Muscle layer of colon (tissue), 2 donors: ENCODE measurements at regions not wholly inside any gene's neighbourhood (a gene's known extent, or its start where the extent isn't known, plus 50 kb on each side); places are given as distances from the start of the nearest gene placed in this dataset.

Experiments used
- H3K27ac ChIP-seq: one replicate; pipeline ENCODE4 v1.7.0; 2013; ENCODE audit warnings: low read depth, mild to moderate bottlenecking, low read length, moderate library complexity
- H3K27me3 ChIP-seq, 2 donors: one replicate each; pipeline ENCODE4 v1.7.0; 2013; ENCODE audit warnings: low read length in 2 of 2, mild to moderate bottlenecking in 2 of 2; ENCODE audit not compliant: insufficient read depth in 2 of 2, control insufficient read depth in 1 of 2
- H3K36me3 ChIP-seq: one replicate; pipeline ENCODE4 v1.7.0; 2013; ENCODE audit warnings: mild to moderate bottlenecking, low read length; ENCODE audit not compliant: insufficient read depth
- H3K4me1 ChIP-seq: one replicate; pipeline ENCODE4 v1.7.0; 2013; ENCODE audit warnings: mild to moderate bottlenecking, low read length; ENCODE audit not compliant: insufficient read depth
- H3K4me3 ChIP-seq, 2 donors: one replicate each; pipeline ENCODE4 v1.7.0; 2013; ENCODE audit warnings: low read length in 2 of 2, low read depth in 1 of 2, mild to moderate bottlenecking in 1 of 2, moderate library complexity in 1 of 2
- H3K9ac ChIP-seq: one replicate; pipeline ENCODE4 v1.7.0; 2013; ENCODE audit warnings: low read length
- H3K9me3 ChIP-seq: one replicate; pipeline ENCODE4 v1.7.0; 2013; ENCODE audit warnings: mild to moderate bottlenecking, low read length
- donor health status: abdominal sarcoma.
- donor health status: Adenocarcinoma of cecum.

- H3K4me1 ChIP-seq = no peaks in the 10 kb centered on the region
- H3K4me3 ChIP-seq = no peak overlapping the region
- no peaks in the 10 kb centered on the region for H3K36me3 ChIP-seq
- no peak overlapping the region for H3K9ac ChIP-seq
- H3K9me3 ChIP-seq = no peaks in the 10 kb centered on the region
- no peak overlapping the region for H3K27ac ChIP-seq
- H3K27me3 ChIP-seq = no peaks in the 10 kb centered on the region
Observed at GRCh38 chr4:179817317-179817716, 2375.1 kb upstream of the AGA start.

GRCh38 chr4:179823342-179823741, 2381.1 kb upstream of the AGA start:
- H3K9me3 ChIP-seq = no peaks in the 10 kb centered on the region
- H3K4me3 ChIP-seq = no peak overlapping the region
- H3K4me1 ChIP-seq = no peaks in the 10 kb centered on the region
- no peak overlapping the region for H3K27ac ChIP-seq
- H3K9ac ChIP-seq = no peak overlapping the region
- no peaks in the 10 kb centered on the region for H3K27me3 ChIP-seq
- H3K36me3 ChIP-seq = no peaks in the 10 kb centered on the region

- Histone ChIP-seq H3K36me3 (no peaks in the 10 kb centered on the region), H3K27ac (no peak overlapping the region), H3K4me1 (no peaks in the 10 kb centered on the region), H3K27me3 (no peaks in the 10 kb centered on the region), H3K4me3 (no peak overlapping the region), H3K9me3 (no peaks in the 10 kb centered on the region), H3K9ac (no peak overlapping the region)
Observed at GRCh38 chr4:179831274-179831673, 2389.0 kb upstream of the AGA start.

- Histone ChIP-seq H3K27me3 (no peaks in the 10 kb centered on the region), H3K27ac (no peak overlapping the region), H3K9ac (no peak overlapping the region), H3K9me3 (no peaks in the 10 kb centered on the region), H3K36me3 (no peaks in the 10 kb centered on the region), H3K4me3 (no peak overlapping the region), H3K4me1 (no peaks in the 10 kb centered on the region)
Observed at GRCh38 chr4:179836179-179837075, 2394.2 kb upstream of the AGA start.

GRCh38 chr4:179843370-179843769, 2399.8 kb upstream of the TENM3 start:
- no peaks in the 10 kb centered on the region for H3K36me3 ChIP-seq
- H3K9me3 ChIP-seq = no peaks in the 10 kb centered on the region
- H3K27ac ChIP-seq = no peak overlapping the region
- H3K9ac ChIP-seq = no peak overlapping the region
- no peaks in the 10 kb centered on the region for H3K4me1 ChIP-seq
- H3K27me3 ChIP-seq = no peaks in the 10 kb centered on the region
- H3K4me3 ChIP-seq = no peak overlapping the region

GRCh38 chr4:179855469-179855868, 2387.7 kb upstream of the TENM3 start:
- H3K4me1 ChIP-seq = no peaks in the 10 kb centered on the region
- H3K27me3 ChIP-seq = no peaks in the 10 kb centered on the region
- no peaks in the 10 kb centered on the region for H3K36me3 ChIP-seq
- no peak overlapping the region for H3K9ac ChIP-seq
- H3K4me3 ChIP-seq = no peak overlapping the region
- H3K9me3 ChIP-seq = no peaks in the 10 kb centered on the region
- H3K27ac ChIP-seq = no peak overlapping the region

- Histone ChIP-seq H3K9me3 (no peaks in the 10 kb centered on the region), H3K27ac (no peak overlapping the region), H3K9ac (no peak overlapping the region), H3K27me3 (no peaks in the 10 kb centered on the region), H3K4me3 (no peak overlapping the region), H3K36me3 (no peaks in the 10 kb centered on the region), H3K4me1 (no peaks in the 10 kb centered on the region)
Observed at GRCh38 chr4:179858221-179858620, 2385.0 kb upstream of the TENM3 start.

- no peaks in the 10 kb centered on the region for H3K27me3 ChIP-seq
- H3K27ac ChIP-seq = no peak overlapping the region
- no peak overlapping the region for H3K4me3 ChIP-seq
- H3K36me3 ChIP-seq = no peaks in the 10 kb centered on the region
- no peaks in the 10 kb centered on the region for H3K9me3 ChIP-seq
- H3K4me1 ChIP-seq = no peaks in the 10 kb centered on the region
- no peak overlapping the region for H3K9ac ChIP-seq
Observed at GRCh38 chr4:179867300-179867878, 2375.8 kb upstream of the TENM3 start.

GRCh38 chr4:179871726-179872125, 2371.5 kb upstream of the TENM3 start:
- Histone ChIP-seq H3K9me3 (no peaks in the 10 kb centered on the region), H3K27ac (no peak overlapping the region), H3K4me1 (no peaks in the 10 kb centered on the region), H3K36me3 (no peaks in the 10 kb centered on the region), H3K4me3 (no peak overlapping the region), H3K9ac (no peak overlapping the region), H3K27me3 (no peaks in the 10 kb centered on the region)

- Histone ChIP-seq H3K36me3 (no peaks in the 10 kb centered on the region), H3K4me1 (no peaks in the 10 kb centered on the region), H3K9me3 (no peaks in the 10 kb centered on the region), H3K9ac (no peak overlapping the region), H3K4me3 (no peak overlapping the region), H3K27ac (no peak overlapping the region), H3K27me3 (no peaks in the 10 kb centered on the region)
Observed at GRCh38 chr4:179872755-179873154, 2370.4 kb upstream of the TENM3 start.

GRCh38 chr4:179880756-179881155, 2362.4 kb upstream of the TENM3 start:
- Histone ChIP-seq H3K36me3 (no peaks in the 10 kb centered on the region), H3K9ac (no peak overlapping the region), H3K27ac (no peak overlapping the region), H3K4me3 (no peak overlapping the region), H3K27me3 (no peaks in the 10 kb centered on the region), H3K4me1 (no peaks in the 10 kb centered on the region), H3K9me3 (no peaks in the 10 kb centered on the region)
